Ovary (tissue), 7 donors: ENCODE measurements at regions not wholly inside any gene's neighbourhood (a gene's known extent, or its start where the extent isn't known, plus 50 kb on each side); places are given as distances from the start of the nearest gene placed in this dataset.

Experiments
- DNase-seq, 5 donors: peaks; one replicate each; pipeline ENCODE4 v3.0.0-alpha.2; 2019 to 2020
- H3K27ac ChIP-seq, 2 donors: fragments of 200-600 bp; one replicate each; pipeline versions ENCODE4 v1.5.1 to v1.8.0; 2019 to 2022
- H3K27me3 ChIP-seq: fragments of 200-600 bp; one replicate; pipeline ENCODE4 v1.8.0; 2022
- H3K36me3 ChIP-seq: fragments of 200-600 bp; sonication (generic); one replicate; pipeline ENCODE4 v1.5.1; 2019
- H3K4me1 ChIP-seq: one replicate; pipeline ENCODE4 v1.8.1; 2013; ENCODE audit warnings: mild to moderate bottlenecking, moderate library complexity; ENCODE audit not compliant: insufficient read depth
- H3K4me3 ChIP-seq: fragments of 200-600 bp; sonication (generic); one replicate; pipeline ENCODE4 v1.5.1; 2017
- H3K9me3 ChIP-seq, 2 donors: fragments of 200-600 bp in 1 of 2; sonication (generic) in 1 of 2; one replicate each; pipeline versions ENCODE4 v1.5.1 to v1.8.1; 2013 to 2019; ENCODE audit warnings: mild to moderate bottlenecking in 1 of 2, moderate library complexity in 1 of 2
- EP300 ChIP-seq: sonication (generic); formaldehyde crosslinking; IDR thresholded peaks from one replicate; pipeline ENCODE4 v1.6.1; 2017; ENCODE audit warnings: antibody characterized with exemption
- POLR2A ChIP-seq: fragments of 450-650 bp; IDR thresholded peaks from one replicate; pipeline ENCODE4 v1.6.1; 2017; ENCODE audit warnings: antibody characterized with exemption, mild to moderate bottlenecking, moderate library complexity
- WGBS, 3 donors: extraction: QIAGEN DNeasy Blood & Tissue Kit in 1 of 3; methylation state at CpG; one replicate each; pipeline versions ENCODE4 v1.1.5 to v1.1.7; 2013 to 2017; 5-methylcytosine and 5-hydroxymethylcytosine counted together
- intact Hi-C, 4 donors: fragments of 100-400 bp; cut with DNase I; formaldehyde crosslinking; loops; one replicate each; pipeline versions ENCODE4 v1.11.0 to v1.15.1; 2022 to 2023
- TF ChIP-seq, protein P1 (sequence below), 3 donors: fragments of 450-650 bp in 2 of 3; fragments of 200-600 bp in 1 of 3; IDR thresholded peaks; one replicate each; pipeline versions ENCODE4 v1.5.1 to v1.8.0; 2016 to 2022; ENCODE audit warnings: antibody characterized with exemption in 3 of 3, mild to moderate bottlenecking in 1 of 3
- donor health status: DM: no; HTN: no; CAD: no; lungs with moderate emphysema.
- donor health status: DM: no; HTN: no; CAD: no.
- donor health status: Bipolar disorder and iron deficiency.
- donor health status: DM: no; HTN: no; CAD: no.
- donor health status: DM: yes; HTN: yes; CAD: no.

DNA sequence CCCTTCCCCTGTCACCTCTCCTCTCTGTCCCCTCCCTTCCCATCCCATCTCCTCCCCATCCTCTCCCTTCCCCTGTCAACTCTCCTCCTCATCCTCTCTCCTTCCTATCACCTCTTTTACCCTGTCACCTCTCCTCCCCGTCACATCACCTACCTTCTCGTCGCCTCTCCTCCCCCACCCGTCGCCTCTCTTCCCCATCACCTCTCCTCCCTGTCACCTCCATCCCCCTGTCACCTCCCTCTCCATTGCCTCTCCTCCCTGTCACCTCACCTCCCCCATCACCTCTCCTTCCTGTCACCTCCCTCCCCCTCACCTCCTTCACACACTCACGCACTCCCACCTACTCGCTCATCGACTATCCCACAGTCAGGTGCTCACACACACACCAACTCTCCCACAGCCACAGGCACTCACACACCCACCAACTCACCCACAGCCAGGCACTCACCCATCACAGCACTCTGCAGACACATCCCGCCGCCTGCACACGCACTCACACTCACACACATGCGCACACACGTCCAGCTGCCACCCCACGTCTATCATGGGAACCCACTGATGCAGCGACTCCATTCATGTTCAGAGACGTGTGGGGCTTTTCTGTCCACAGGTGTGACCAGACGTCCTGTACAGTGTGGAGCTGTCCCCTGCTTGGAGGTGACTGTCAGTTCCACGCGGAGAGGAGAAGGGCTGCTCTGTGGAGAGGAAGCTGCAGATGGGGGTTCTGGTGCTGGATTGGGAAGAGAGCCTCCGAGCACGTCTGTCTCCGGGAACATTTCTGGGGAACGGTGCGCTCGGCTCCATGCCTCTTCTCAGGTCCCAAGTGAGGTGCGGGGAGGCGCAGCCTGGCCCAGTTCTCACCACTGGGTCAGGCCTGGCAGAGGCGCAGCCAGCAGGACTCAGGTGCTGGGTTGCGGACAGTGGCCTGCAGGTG is 184.3 kb downstream of the TTLL2 start:
- TF ChIP-seq POLR2A (no peak), EP300 (no peak)
- TF ChIP-seq, protein P1, sequence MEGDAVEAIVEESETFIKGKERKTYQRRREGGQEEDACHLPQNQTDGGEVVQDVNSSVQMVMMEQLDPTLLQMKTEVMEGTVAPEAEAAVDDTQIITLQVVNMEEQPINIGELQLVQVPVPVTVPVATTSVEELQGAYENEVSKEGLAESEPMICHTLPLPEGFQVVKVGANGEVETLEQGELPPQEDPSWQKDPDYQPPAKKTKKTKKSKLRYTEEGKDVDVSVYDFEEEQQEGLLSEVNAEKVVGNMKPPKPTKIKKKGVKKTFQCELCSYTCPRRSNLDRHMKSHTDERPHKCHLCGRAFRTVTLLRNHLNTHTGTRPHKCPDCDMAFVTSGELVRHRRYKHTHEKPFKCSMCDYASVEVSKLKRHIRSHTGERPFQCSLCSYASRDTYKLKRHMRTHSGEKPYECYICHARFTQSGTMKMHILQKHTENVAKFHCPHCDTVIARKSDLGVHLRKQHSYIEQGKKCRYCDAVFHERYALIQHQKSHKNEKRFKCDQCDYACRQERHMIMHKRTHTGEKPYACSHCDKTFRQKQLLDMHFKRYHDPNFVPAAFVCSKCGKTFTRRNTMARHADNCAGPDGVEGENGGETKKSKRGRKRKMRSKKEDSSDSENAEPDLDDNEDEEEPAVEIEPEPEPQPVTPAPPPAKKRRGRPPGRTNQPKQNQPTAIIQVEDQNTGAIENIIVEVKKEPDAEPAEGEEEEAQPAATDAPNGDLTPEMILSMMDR (IDR thresholded peaks at IDR 0.05): no peak
- Histone ChIP-seq H3K27ac (no peak overlapping the region), H3K9me3 (no peaks in the 10 kb centered on the region), H3K4me1 (no peaks in the 10 kb centered on the region), H3K4me3 (no peak overlapping the region), H3K27me3 (no peaks in the 10 kb centered on the region), H3K36me3 (no peaks in the 10 kb centered on the region)
- DNase-seq: no peak
- 85 to 89% (median 88%) methylated on average over 29 of the region's 29 CpGs for WGBS, 3 donors
- intact Hi-C loops: no loop called here

DNA sequence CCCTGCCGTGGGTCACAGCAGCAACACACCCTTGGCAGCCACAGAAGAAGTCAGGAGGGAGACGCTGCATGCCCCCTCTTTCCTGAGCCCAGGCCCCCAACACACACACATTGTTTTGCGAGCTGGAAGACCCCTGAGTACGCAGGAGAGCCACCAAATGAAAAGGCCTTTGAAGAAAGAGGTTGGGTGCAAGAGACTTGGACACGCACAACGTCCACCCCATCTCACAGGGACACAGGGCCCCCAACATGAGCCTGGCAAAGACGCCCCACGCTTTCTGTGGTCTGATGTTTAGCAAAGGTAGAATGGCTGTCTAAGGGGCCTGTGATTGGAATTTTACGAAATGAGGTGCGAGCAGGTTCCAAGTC is 185.0 kb downstream of the TTLL2 start:
- TF ChIP-seq POLR2A (no peak), EP300 (no peak)
- TF ChIP-seq, protein P1 (IDR thresholded peaks at IDR 0.05): no peak
- no peaks in the 10 kb centered on the region for H3K9me3 ChIP-seq
- DNase-seq: no peak
- H3K36me3 ChIP-seq: no peaks in the 10 kb centered on the region
- intact Hi-C loops: no loop called here
- no peak overlapping the region for H3K4me3 ChIP-seq
- no peaks in the 10 kb centered on the region for H3K4me1 ChIP-seq
- H3K27ac ChIP-seq: no peak overlapping the region
- H3K27me3 ChIP-seq: no peaks in the 10 kb centered on the region
- 89 to 91% (median 91%) methylated on average over 10 of the region's 10 CpGs for WGBS, 3 donors

DNA sequence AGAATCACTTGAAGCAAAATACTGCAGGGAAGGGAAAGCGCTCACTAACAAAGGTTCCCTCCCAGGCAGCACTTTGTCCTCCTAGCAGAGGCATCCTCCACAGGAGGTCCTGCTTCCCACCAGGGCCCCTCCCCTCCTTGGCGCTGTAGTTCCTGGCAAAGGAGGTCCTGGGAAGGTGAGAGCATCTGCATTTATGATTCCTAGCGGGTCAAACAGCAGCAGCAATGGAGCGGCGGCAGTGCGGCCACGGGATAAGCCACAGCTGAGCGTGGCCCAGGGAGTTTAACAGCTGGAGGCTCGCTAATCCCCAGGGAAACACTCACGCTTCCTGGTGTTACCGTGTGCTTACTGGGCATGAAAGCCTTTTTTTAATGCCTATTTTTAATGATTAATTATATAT is 185.8 kb downstream of the TTLL2 start:
- 77 to 90% (median 81%) methylated on average over 11 of the region's 11 CpGs for WGBS, 3 donors

DNA sequence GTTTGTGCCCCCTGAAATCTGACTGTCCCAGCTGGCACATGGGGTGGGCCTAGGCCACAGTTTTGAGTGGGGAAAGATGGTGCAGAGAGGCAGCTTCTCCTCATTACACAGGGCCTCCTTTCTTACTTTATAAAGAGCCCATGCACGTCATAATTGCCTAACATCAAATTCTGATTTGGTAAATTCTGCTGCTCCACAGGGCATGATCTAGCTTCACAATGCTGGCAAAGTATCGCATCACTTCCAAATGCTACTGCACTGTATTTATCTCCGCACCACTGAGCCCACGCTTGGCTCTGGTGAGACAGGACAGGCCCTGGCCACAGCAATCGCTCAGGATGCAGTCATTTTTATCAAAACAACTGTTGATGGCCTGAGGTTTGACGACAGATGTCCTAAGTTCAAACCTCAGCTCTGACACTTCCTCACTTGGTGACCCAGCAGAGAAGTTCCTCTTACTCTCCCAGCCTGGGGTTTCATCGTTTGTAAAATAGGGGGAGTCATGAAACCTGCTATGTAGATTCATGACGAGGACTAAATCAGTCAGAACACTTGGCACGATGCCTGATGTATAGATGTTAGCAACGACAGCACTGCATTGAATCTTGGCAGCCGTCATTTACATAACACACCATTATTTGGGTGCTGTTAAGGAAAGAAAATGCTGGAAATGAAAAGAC is 187.9 kb downstream of the TTLL2 start:
- DNase-seq: no peak
- H3K27me3 ChIP-seq: no peaks in the 10 kb centered on the region
- H3K36me3 ChIP-seq: no peaks in the 10 kb centered on the region
- WGBS, 3 donors: 82 to 85% (median 82%) methylated on average over 11 of the region's 11 CpGs
- H3K27ac ChIP-seq: no peak overlapping the region
- intact Hi-C loops: no loop called here
- TF ChIP-seq, protein P1 (IDR thresholded peaks at IDR 0.05): no peak
- TF ChIP-seq POLR2A (no peak), EP300 (no peak)
- no peaks in the 10 kb centered on the region for H3K9me3 ChIP-seq
- no peak overlapping the region for H3K4me3 ChIP-seq
- H3K4me1 ChIP-seq: no peaks in the 10 kb centered on the region

More for the DNA sequence above, 185.8 kb downstream of the TTLL2 start:
- no peaks in the 10 kb centered on the region for H3K27me3 ChIP-seq
- DNase-seq: no peak
- TF ChIP-seq, protein P1 (IDR thresholded peaks at IDR 0.05): no peak
- no peak for TF ChIP-seq POLR2A
- no peak for TF ChIP-seq EP300
- intact Hi-C loops: no loop called here
- no peaks in the 10 kb centered on the region for H3K9me3 ChIP-seq
- H3K4me3 ChIP-seq: no peak overlapping the region
- H3K4me1 ChIP-seq: no peaks in the 10 kb centered on the region
- H3K27ac ChIP-seq: no peak overlapping the region
- no peaks in the 10 kb centered on the region for H3K36me3 ChIP-seq
